ENCODE measurements at regions not wholly inside any gene's neighbourhood (a gene's known extent, or its start where the extent isn't known, plus 50 kb on each side); places are given as distances from the start of the nearest gene placed in this dataset.

DNA sequence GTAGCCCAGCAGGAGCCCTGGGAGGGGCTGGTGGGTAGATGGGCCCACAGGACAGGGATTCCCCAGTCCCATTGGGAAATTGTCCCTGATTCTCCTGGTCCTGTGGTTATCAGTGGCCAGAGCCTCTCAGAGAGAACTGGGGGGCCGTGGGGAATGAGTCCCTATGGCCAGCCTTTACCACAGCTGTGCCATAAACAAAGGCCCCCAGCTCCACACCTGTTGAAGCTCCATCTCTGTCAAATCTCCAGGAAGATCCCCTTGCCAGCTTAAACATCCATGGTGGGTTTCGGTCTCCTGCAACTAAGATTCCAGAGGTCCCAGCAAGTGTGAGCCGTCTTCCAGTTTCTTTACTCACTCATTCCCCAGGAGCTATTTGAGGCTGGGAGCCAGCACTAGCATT, 897.1 kb downstream of the LRRTM4 start:
- TF ChIP-seq, protein P1, sequence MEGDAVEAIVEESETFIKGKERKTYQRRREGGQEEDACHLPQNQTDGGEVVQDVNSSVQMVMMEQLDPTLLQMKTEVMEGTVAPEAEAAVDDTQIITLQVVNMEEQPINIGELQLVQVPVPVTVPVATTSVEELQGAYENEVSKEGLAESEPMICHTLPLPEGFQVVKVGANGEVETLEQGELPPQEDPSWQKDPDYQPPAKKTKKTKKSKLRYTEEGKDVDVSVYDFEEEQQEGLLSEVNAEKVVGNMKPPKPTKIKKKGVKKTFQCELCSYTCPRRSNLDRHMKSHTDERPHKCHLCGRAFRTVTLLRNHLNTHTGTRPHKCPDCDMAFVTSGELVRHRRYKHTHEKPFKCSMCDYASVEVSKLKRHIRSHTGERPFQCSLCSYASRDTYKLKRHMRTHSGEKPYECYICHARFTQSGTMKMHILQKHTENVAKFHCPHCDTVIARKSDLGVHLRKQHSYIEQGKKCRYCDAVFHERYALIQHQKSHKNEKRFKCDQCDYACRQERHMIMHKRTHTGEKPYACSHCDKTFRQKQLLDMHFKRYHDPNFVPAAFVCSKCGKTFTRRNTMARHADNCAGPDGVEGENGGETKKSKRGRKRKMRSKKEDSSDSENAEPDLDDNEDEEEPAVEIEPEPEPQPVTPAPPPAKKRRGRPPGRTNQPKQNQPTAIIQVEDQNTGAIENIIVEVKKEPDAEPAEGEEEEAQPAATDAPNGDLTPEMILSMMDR (IDR thresholded peaks at IDR 0.05 in 4 of 5, conservative IDR thresholded peaks at IDR 0.05 in 1 of 5), result no peak
- no peak for TF ChIP-seq POLR2A (IDR thresholded peaks at IDR 0.05)
